AG04450 (cell line): ENCODE measurements at regions not wholly inside any gene's neighbourhood (a gene's known extent, or its start where the extent isn't known, plus 50 kb on each side); places are given as distances from the start of the nearest gene placed in this dataset.

Experiments used
- CTCF ChIA-PET: fragments of 300-600, 350-600 bp; formaldehyde crosslinking; extraction: SDS; loops from one replicate; lab custom pipeline; 2022; ENCODE audit warnings: antibody characterized with exemption, inconsistent platforms; lab: Charles Lee
- POLR2A ChIA-PET: fragments of 350-600 bp; formaldehyde crosslinking; extraction: SDS; loops from one replicate; lab custom pipeline; 2021; ENCODE audit warnings: antibody characterized with exemption, inconsistent platforms; lab: Yijun Ruan, JAX
- DNase-seq: peaks from one replicate; pipeline ENCODE4 v3.0.0-alpha.2; 2011; ENCODE audit warnings: low read depth, low spot score
- H3K27ac ChIP-seq: one replicate; pipeline ENCODE4 v1.5.1; 2012; ENCODE audit warnings: low read depth, low read length, control low read depth
- H3K27me3 ChIP-seq: one replicate; pipeline ENCODE4 v1.6.0; 2012; ENCODE audit warnings: low read length; ENCODE audit not compliant: control insufficient read depth, insufficient read depth
- H3K4me3 ChIP-seq: 2 replicates; pipeline ENCODE4 v1.5.1; 2011; ENCODE audit warnings: mild to moderate bottlenecking, low read depth, low read length, control low read depth
- H3K9me3 ChIP-seq: 2 replicates; pipeline ENCODE4 v1.5.1; 2012; ENCODE audit warnings: low read length; ENCODE audit not compliant: control insufficient read depth, insufficient read depth
- CTCF ChIP-seq: IDR thresholded peaks from 2 replicates; pipeline ENCODE4 v1.5.1; 2011; ENCODE audit warnings: low read depth, low read length, control low read depth, inconsistent platforms

- H3K27me3 ChIP-seq = no peaks in the 10 kb centered on the region
- no peak for TF ChIP-seq CTCF
- POLR2A ChIA-PET = no interaction called here
- no peak overlapping the region for H3K27ac ChIP-seq
- no peak overlapping the region for H3K4me3 ChIP-seq
- peaks cover 7% of the 10 kb centered on the region for H3K9me3 ChIP-seq
- CTCF ChIA-PET = no interaction called here
- no peak for DNase-seq
Observed at GRCh38 chr11:106249617-106250239, 172.3 kb downstream of the AASDHPPT start.

- 0 out of 2 replicates have a peak, but pooled peaks cover 2% of the 10 kb centered on the region for H3K9me3 ChIP-seq
- POLR2A ChIA-PET = no interaction called here
Observed at GRCh38 chr11:106262852-106263251, 185.4 kb downstream of the AASDHPPT start.

GRCh38 chr11:106263527-106263926 is 186.1 kb downstream of the AASDHPPT start:
- ChIA-PET CTCF (interaction anchor here (0.6 to 1.0 kb wide), 2 partner anchors 43 to 351 kb away, joined by 3 read pairs; no protein-coding TSS in a partner anchor), POLR2A (no interaction called here)
- Histone ChIP-seq H3K9me3 (0 out of 2 replicates have a peak, but pooled peaks cover 2% of the 10 kb centered on the region), H3K27ac (no peak overlapping the region), H3K4me3 (no peak overlapping the region), H3K27me3 (no peaks in the 10 kb centered on the region)
- TF ChIP-seq CTCF = no peak
- no peak for DNase-seq

More at GRCh38 chr11:106262852-106263251, 185.4 kb downstream of the AASDHPPT start:
- H3K27me3 ChIP-seq = no peaks in the 10 kb centered on the region
- no peak overlapping the region for H3K4me3 ChIP-seq
- no peak for TF ChIP-seq CTCF
- CTCF ChIA-PET = no interaction called here
- no peak overlapping the region for H3K27ac ChIP-seq
- DNase-seq = no peak

- Histone ChIP-seq H3K9me3 (0 out of 2 replicates have a peak, but pooled peaks cover 2% of the 10 kb centered on the region), H3K4me3 (no peak overlapping the region), H3K27me3 (no peaks in the 10 kb centered on the region), H3K27ac (no peak overlapping the region)
- DNase-seq = no peak
- no peak for TF ChIP-seq CTCF
- ChIA-PET CTCF (no interaction called here), POLR2A (no interaction called here)
Observed at GRCh38 chr11:106271086-106271485, 193.6 kb downstream of the AASDHPPT start.

- Histone ChIP-seq H3K27me3 (no peaks in the 10 kb centered on the region), H3K27ac (no peak overlapping the region), H3K4me3 (no peak overlapping the region), H3K9me3 (0 out of 2 replicates have a peak, but pooled peaks cover 2% of the 10 kb centered on the region)
- POLR2A ChIA-PET = no interaction called here
- TF ChIP-seq CTCF = no peak
- CTCF ChIA-PET = no interaction called here
- DNase-seq = no peak
Observed at GRCh38 chr11:106271686-106272085, 194.2 kb downstream of the AASDHPPT start.
